Left forelimb (tissue), 1 donor: ENCODE measurements at regions not wholly inside any gene's neighbourhood (a gene's known extent, or its start where the extent isn't known, plus 50 kb on each side); places are given as distances from the start of the nearest gene placed in this dataset.
"Not testable (repeated sequence)": the region's sequence is repeated elsewhere in the genome, so short reads cannot be mapped to it uniquely, and the experiment has no call there.

Source experiments
- DNase-seq: peaks from one replicate; pipeline ENCODE4 v3.0.0-alpha.2; 2018; ENCODE audit warnings: low spot score

- no peak for DNase-seq
Observed at GRCh38 chr13:80727321-80727975, 386.5 kb upstream of the SPRY2 start.

- no peak for DNase-seq
Observed at GRCh38 chr13:80726868-80727267, 385.9 kb upstream of the SPRY2 start.

GRCh38 chr13:80721689-80722088 lies 380.8 kb upstream of the SPRY2 start:
- no peak for DNase-seq

- DNase-seq = no peak
Observed at GRCh38 chr13:80718970-80719369, 378.0 kb upstream of the SPRY2 start.

GRCh38 chr13:80717776-80718175 lies 376.9 kb upstream of the SPRY2 start:
- DNase-seq = no peak

- DNase-seq = no peak
Observed at GRCh38 chr13:80716610-80717081, 375.7 kb upstream of the SPRY2 start.

- no peak for DNase-seq
Observed at GRCh38 chr13:80712026-80712425, 371.1 kb upstream of the SPRY2 start.

GRCh38 chr13:80708791-80709190 lies 367.9 kb upstream of the SPRY2 start:
- no peak for DNase-seq

GRCh38 chr13:80707000-80707983 lies 366.4 kb upstream of the SPRY2 start:
- no peak for DNase-seq

GRCh38 chr13:80706164-80706471 lies 365.2 kb upstream of the SPRY2 start:
- no peak for DNase-seq

GRCh38 chr13:80705371-80706163 lies 364.6 kb upstream of the SPRY2 start:
- no peak for DNase-seq

- no peak for DNase-seq
Observed at GRCh38 chr13:80704369-80704768, 363.4 kb upstream of the SPRY2 start.

GRCh38 chr13:80695841-80696240 lies 354.9 kb upstream of the SPRY2 start:
- no peak for DNase-seq

- DNase-seq = not testable (repeated sequence)
Observed at GRCh38 chr13:80691814-80692213, 350.9 kb upstream of the SPRY2 start.

- DNase-seq = no peak
Observed at GRCh38 chr13:80690208-80690607, 349.3 kb upstream of the SPRY2 start.

GRCh38 chr13:80688593-80688992 lies 347.7 kb upstream of the SPRY2 start:
- no peak for DNase-seq

- DNase-seq = no peak
Observed at GRCh38 chr13:80685942-80686341, 345.0 kb upstream of the SPRY2 start.

- no peak for DNase-seq
Observed at GRCh38 chr13:80684217-80684991, 343.5 kb upstream of the SPRY2 start.

- no peak for DNase-seq
Observed at GRCh38 chr13:80680786-80681366, 339.9 kb upstream of the SPRY2 start.

- DNase-seq = no peak
Observed at GRCh38 chr13:80679423-80679822, 338.5 kb upstream of the SPRY2 start.

- no peak for DNase-seq
Observed at GRCh38 chr13:80677227-80677626, 336.3 kb upstream of the SPRY2 start.
